Choroid plexus epithelial cell (primary cell): ENCODE measurements at regions not wholly inside any gene's neighbourhood (a gene's known extent, or its start where the extent isn't known, plus 50 kb on each side); places are given as distances from the start of the nearest gene placed in this dataset.
"Not testable (repeated sequence)": the region's sequence is repeated elsewhere in the genome, so short reads cannot be mapped to it uniquely, and the experiment has no call there.

ENCODE experiments used
- DNase-seq: peaks from one replicate; pipeline ENCODE4 v3.0.0-alpha.2; 2010; ENCODE audit warnings: low read depth
- H3K4me3 ChIP-seq: 2 replicates; pipeline ENCODE4 v1.5.1; 2011; ENCODE audit warnings: low read depth, mild to moderate bottlenecking, control low read depth, low read length, moderate library complexity
- TF ChIP-seq, protein P1 (sequence below): conservative IDR thresholded peaks from 2 replicates; pipeline ENCODE4 v1.5.1; 2011; ENCODE audit warnings: low read depth, mild to moderate bottlenecking, control low read depth, inconsistent platforms, low read length, moderate library complexity

DNA sequence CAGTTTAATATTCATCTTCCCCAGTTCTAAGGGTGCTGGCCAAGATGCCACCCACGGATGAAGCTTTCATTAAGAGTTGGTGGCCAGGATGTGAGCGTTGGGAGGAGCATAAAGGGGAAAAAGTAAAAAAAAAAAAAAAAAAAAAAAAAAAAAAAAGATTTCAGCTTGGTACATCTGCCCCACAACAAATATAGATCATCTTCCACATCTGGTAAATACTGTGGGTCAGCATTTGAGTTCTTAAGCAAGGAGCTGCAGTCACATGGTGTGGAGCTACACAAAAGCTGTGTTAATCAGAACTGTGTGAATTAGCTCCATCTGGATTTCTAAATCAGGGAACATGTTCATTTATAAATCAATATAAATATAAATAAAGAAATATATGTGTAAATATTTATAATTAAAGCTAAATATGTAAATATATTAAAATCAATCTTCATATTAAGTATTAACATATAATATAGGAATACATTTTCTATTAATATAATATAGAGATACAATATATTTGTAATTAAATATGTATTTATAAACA lies 262.3 kb downstream of the NUAK1 start:
- TF ChIP-seq, protein P1, sequence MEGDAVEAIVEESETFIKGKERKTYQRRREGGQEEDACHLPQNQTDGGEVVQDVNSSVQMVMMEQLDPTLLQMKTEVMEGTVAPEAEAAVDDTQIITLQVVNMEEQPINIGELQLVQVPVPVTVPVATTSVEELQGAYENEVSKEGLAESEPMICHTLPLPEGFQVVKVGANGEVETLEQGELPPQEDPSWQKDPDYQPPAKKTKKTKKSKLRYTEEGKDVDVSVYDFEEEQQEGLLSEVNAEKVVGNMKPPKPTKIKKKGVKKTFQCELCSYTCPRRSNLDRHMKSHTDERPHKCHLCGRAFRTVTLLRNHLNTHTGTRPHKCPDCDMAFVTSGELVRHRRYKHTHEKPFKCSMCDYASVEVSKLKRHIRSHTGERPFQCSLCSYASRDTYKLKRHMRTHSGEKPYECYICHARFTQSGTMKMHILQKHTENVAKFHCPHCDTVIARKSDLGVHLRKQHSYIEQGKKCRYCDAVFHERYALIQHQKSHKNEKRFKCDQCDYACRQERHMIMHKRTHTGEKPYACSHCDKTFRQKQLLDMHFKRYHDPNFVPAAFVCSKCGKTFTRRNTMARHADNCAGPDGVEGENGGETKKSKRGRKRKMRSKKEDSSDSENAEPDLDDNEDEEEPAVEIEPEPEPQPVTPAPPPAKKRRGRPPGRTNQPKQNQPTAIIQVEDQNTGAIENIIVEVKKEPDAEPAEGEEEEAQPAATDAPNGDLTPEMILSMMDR = no peak
- DNase-seq = peak; percentile 39
- H3K4me3 ChIP-seq = no peak overlapping the region

DNA sequence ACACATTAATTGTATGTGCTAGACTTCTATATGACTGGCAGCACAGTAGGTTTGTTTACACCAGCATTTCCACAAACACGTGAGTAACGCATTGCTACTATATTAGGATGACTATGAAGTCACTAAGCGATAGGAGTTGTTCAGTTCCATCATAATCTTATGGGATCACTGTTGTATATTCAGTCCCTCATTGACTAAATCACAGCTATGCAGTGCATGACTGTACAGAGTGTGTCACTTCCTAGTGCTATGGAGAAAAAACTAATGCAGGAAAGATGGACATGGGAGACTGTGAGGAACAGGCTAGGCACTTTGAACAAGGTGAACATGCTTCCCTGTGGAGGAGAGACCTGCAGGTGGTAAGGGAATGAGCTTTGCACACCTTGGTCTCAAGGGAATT lies 259.8 kb downstream of the NUAK1 start:
- no peak overlapping the region for H3K4me3 ChIP-seq
- TF ChIP-seq, protein P1 = no peak
- no peak for DNase-seq

DNA sequence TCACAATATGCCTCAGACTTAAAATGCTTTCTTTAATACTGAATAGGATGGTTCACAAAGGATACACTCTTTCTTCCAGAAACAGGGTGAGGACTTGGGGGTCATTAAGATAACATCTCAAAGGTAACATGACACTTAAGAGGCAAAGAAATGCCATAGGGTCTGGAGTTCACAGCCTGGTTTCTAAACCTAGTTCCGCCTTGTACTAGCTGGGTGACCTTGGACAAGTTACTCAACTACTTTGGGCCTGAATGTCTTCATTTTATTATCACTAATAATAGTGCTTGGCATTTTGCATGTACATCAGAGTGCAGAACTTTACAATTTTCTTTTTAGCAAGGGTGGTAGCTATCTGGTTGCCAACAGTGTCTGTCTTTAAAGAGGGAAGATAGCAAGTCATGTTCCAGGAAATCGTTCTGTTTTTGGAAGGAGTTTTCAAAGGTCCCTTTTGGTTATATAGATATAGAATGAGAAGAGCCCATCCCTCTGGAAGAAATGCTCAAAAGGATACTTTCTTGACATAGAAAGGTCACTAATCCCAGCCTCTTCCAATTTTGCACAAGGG lies 257.8 kb downstream of the NUAK1 start:
- no peak overlapping the region for H3K4me3 ChIP-seq
- TF ChIP-seq, protein P1 = no peak
- DNase-seq = no peak

DNA sequence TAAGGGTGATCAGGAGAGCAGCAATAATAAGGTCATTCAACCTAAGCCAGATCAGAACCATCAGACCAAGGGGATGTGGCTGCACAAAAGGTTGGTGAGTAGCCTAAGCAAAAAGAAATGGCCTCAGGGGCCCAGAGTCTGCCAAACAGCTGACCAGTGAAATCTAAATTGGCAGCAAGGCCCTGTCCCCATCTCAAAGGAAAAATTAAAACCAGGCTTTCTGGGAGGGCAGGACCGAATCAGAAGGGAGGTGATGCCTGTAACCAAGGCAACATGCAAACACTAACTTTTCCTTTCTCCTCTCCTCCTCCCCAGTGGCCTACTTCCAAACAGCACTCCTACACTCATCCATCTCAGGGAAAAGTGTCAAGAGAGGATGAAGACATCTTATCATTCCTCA lies 256.4 kb downstream of the NUAK1 start:
- TF ChIP-seq, protein P1 = no peak
- H3K4me3 ChIP-seq = no peak overlapping the region
- DNase-seq = no peak

DNA sequence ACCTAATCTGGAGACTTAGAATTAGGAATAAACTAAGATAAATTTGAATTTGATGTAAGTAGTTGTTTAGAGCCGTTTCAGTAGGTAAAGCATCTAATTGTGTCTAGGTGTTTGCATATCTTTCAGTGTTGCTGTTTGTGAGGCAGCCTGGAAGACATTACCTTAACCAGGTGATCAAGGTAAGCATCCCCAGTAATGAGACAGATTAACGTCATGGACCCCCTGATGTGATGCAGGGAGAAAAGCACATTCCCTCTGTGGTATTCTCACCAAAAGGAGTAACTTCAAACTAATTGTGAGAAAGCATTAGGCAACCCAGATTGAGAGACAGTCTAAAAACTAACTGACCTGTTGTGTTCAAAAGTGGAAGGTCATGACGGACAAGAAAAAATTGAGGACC lies 251.6 kb downstream of the NUAK1 start:
- H3K4me3 ChIP-seq = no peak overlapping the region
- TF ChIP-seq, protein P1 = no peak
- no peak for DNase-seq

DNA sequence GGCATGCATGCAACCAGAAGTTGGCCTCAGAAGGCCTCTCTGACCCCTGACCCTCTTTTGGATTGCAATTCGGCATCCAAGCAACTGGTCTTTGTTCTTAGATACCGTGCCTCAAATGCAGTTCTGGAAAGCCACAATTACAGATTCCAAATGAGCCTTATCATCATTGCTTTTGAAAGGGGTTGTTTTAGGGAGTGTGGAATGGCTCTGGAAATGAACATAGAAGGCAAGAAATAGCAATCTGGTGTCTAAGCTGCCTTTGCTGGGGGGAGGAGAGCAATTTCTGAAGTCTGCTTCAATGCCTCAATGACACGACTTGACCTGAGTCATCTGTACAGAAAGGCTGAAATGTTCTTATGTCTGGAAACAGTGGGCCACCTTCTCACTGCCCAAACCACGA lies 250.1 kb downstream of the NUAK1 start:
- TF ChIP-seq, protein P1 = no peak
- DNase-seq = no peak
- H3K4me3 ChIP-seq = no peak overlapping the region

DNA sequence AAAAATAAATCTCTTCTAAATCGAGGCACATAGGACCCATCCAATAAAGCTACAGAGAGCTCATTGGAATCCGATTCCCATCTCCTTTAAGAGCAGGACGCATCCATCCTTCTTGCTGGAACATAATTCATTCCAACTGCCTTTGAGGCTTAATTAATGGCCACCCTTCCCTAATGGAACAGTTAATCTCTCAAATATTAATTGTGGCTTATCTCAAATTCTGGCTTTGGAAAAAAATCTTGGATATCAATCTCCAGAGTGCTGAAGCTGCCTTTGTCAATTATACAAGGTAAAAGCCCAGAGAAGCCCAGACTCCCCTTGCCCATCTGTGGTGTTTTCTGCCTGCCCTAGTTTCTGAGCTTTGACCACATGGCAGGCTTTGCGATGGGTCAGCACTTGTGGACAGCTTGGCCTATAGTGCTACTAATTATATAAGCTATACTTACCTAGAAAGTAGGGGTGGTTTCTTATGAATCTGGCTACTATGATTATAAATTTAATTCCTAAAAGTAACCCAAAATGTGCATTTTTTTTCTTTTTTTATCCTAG lies 246.3 kb downstream of the NUAK1 start:
- TF ChIP-seq, protein P1 = no peak
- DNase-seq = no peak
- no peak overlapping the region for H3K4me3 ChIP-seq

DNA sequence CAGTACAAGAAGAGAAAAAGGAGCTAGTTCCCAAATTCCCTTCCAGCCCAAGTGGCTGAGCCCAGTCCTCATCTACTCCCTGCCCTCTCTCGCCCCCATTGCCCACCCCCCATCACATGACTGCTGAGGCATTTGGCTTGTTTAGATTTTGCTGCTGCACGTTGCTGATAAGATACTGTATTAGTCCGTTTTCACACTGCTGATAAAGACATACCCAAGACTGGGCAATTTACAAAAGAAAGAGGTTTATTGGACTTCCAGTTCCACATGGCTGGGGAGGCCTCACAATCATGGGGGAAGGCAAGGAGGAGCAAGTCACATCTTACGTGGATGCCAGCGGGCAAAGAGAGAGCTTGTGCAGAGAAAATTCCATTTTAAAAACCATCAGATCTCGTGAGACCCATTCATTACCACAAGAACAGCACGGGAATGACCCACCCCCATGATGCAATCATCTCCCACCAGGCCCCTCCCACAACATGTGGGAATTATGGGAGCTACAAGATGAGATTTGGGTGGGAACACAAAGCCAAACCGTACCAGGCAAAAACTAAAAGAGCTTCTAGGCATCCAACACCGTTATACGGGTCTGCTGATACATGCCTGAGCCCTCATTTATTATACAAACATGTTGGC lies 243.4 kb downstream of the NUAK1 start:
- H3K4me3 ChIP-seq, DNase-seq: not testable (repeated sequence)
